ENCODE measurements at regions not wholly inside any gene's neighbourhood (a gene's known extent, or its start where the extent isn't known, plus 50 kb on each side); places are given as distances from the start of the nearest gene placed in this dataset.

DNA sequence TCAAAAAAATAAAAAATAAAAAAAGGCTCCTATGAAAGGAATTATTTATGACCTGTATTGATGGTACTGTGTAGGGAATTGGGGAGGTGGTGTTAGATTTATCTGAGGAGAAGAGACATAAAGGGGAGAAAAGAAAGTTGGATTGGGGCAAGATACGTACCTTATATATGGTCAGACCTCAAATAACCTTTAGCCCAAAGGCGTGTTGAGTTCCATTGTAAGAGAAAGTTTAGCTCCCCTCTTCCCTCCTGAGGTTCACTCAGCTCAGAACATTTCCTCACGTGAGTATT lies 296.9 kb downstream of the ADGB start:
- ChIA-PET SMC1A (ENCODE audit: uncharacterized antibody, unreplicated experiment) (no interaction called here), RAD21 (ENCODE audit: unreplicated experiment) (interaction anchor here (1.0 kb wide), 1 partner anchor 9 kb away, joined by 3 read pairs; no protein-coding TSS in a partner anchor), POLR2A (no interaction called here), CTCF (interaction anchor here (0.9 kb wide), 1 partner anchor 11 kb away, joined by 3 read pairs; no protein-coding TSS in a partner anchor)
- ATAC-seq: no peak
- Histone ChIP-seq H3K27me3 (replicated peaks in 1 of 2; ENCODE audit: control insufficient read depth in 2 of 2, insufficient read depth in 2 of 2, low read length in 1 of 2) (no peaks in the 10 kb centered on the region; a peak in 1 of 4 replicates), H3K4me1 (ENCODE audit: control insufficient read depth, insufficient read depth, low read length) (no peaks in the 10 kb centered on the region), H3K4me2 (ENCODE audit: control insufficient read depth, insufficient read depth) (no peak overlapping the region), H3K9ac (ENCODE audit: control insufficient read depth, insufficient read depth, low read length) (no peak overlapping the region), H4K20me1 (ENCODE audit: control insufficient read depth, insufficient read depth) (no peaks in the 10 kb centered on the region), H2AFZ (ENCODE audit: control insufficient read depth, low read depth, low read length) (no peak overlapping the region), H3K4me3 (no peak overlapping the region), H3K36me3 (ENCODE audit: control insufficient read depth in 2 of 2, insufficient read depth in 2 of 2, low read length in 1 of 2) (no peaks in the 10 kb centered on the region), H3K79me2 (ENCODE audit: control insufficient read depth, insufficient read depth, low read length) (no peaks in the 10 kb centered on the region), H3K9me3 (replicated peaks; ENCODE audit: control insufficient read depth, insufficient read depth, low read length) (no peaks in the 10 kb centered on the region), H3K27ac (ENCODE audit: control insufficient read depth, insufficient read depth) (no peak overlapping the region)
- in situ Hi-C loops (cut with MboI): no loop called here
- BruUV-seq (replicated peaks): no TSS peak
- TF ChIP-seq ZZZ3 (IDR thresholded peaks at IDR 0.05; ENCODE audit: control insufficient read depth, insufficient read length, low read depth): no peak
- no peak for TF ChIP-seq SPI1 (IDR thresholded peaks at IDR 0.05; ENCODE audit: borderline replicate concordance, insufficient read depth, low read depth, low read length)
- TF ChIP-seq, protein P1, sequence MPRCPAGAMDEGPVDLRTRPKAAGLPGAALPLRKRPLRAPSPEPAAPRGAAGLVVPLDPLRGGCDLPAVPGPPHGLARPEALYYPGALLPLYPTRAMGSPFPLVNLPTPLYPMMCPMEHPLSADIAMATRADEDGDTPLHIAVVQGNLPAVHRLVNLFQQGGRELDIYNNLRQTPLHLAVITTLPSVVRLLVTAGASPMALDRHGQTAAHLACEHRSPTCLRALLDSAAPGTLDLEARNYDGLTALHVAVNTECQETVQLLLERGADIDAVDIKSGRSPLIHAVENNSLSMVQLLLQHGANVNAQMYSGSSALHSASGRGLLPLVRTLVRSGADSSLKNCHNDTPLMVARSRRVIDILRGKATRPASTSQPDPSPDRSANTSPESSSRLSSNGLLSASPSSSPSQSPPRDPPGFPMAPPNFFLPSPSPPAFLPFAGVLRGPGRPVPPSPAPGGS (IDR thresholded peaks at IDR 0.05; ENCODE audit: borderline replicate concordance, insufficient read depth, low read depth, low read length, poor library complexity, severe bottlenecking): no peak
- no peak for TF ChIP-seq ETV6 (conservative IDR thresholded peaks at IDR 0.05 in 1 of 2, IDR thresholded peaks at IDR 0.05 in 1 of 2; ENCODE audit: borderline replicate concordance in 1 of 2, low read depth in 1 of 2)
- TF ChIP-seq SREBF2 (IDR thresholded peaks at IDR 0.05; ENCODE audit: low read length): no peak
- DNase-seq (ENCODE audit: low read depth, low spot score): no peak
- FAIRE-seq: no peak
- WGBS (ENCODE audit: insufficient coverage, insufficient replicate concordance, low lambda C conversion rate, missing lambda C conversion rate): 12% methylated on average over 3 of the region's 3 CpGs
- intact Hi-C loops (cut with micrococcal nuclease; ENCODE audit: unreplicated experiment): no loop called here

Data from GM12878 (cell line).